ENCODE measurements at regions not wholly inside any gene's neighbourhood (a gene's known extent, or its start where the extent isn't known, plus 50 kb on each side); places are given as distances from the start of the nearest gene placed in this dataset.

GRCh38 chr10:128286141-128286761, 160.0 kb upstream of the MKI67 start:
- no peak for TF ChIP-seq CTCF (IDR thresholded peaks at IDR 0.05; ENCODE audit: insufficient read depth, low read length, poor library complexity, severe bottlenecking)
- Histone ChIP-seq H3K36me3 (ENCODE audit: control insufficient read depth, insufficient read depth, low read length) (no peaks in the 10 kb centered on the region), H3K4me3 (ENCODE audit: low read depth, low read length) (no peak overlapping the region), H3K27me3 (ENCODE audit: control insufficient read depth, insufficient read depth, low read length) (peaks cover 10% of the 10 kb centered on the region)
- DNase-seq (ENCODE audit: low read depth), result no peak

GRCh38 chr10:128286762-128287500, 160.7 kb upstream of the MKI67 start:
- Histone ChIP-seq H3K4me3 (ENCODE audit: low read depth, low read length) (no peak overlapping the region), H3K27me3 (ENCODE audit: control insufficient read depth, insufficient read depth, low read length) (peaks cover 10% of the 10 kb centered on the region), H3K36me3 (ENCODE audit: control insufficient read depth, insufficient read depth, low read length) (no peaks in the 10 kb centered on the region)
- TF ChIP-seq CTCF (IDR thresholded peaks at IDR 0.05; ENCODE audit: insufficient read depth, low read length, poor library complexity, severe bottlenecking), result no peak
- no peak for DNase-seq (ENCODE audit: low read depth)

GRCh38 chr10:128287921-128288320, 161.7 kb upstream of the MKI67 start:
- Histone ChIP-seq H3K27me3 (ENCODE audit: control insufficient read depth, insufficient read depth, low read length) (peaks cover 10% of the 10 kb centered on the region), H3K4me3 (ENCODE audit: low read depth, low read length) (no peak overlapping the region), H3K36me3 (ENCODE audit: control insufficient read depth, insufficient read depth, low read length) (no peaks in the 10 kb centered on the region)
- TF ChIP-seq CTCF (IDR thresholded peaks at IDR 0.05; ENCODE audit: insufficient read depth, low read length, poor library complexity, severe bottlenecking), result no peak
- no peak for DNase-seq (ENCODE audit: low read depth)

- DNase-seq (ENCODE audit: low read depth), result no peak
- TF ChIP-seq CTCF (IDR thresholded peaks at IDR 0.05; ENCODE audit: insufficient read depth, low read length, poor library complexity, severe bottlenecking), result no peak
- peaks cover 10% of the 10 kb centered on the region for H3K27me3 ChIP-seq (ENCODE audit: control insufficient read depth, insufficient read depth, low read length)
- no peak overlapping the region for H3K4me3 ChIP-seq (ENCODE audit: low read depth, low read length)
- no peaks in the 10 kb centered on the region for H3K36me3 ChIP-seq (ENCODE audit: control insufficient read depth, insufficient read depth, low read length)
These were observed 163.4 kb upstream of the MKI67 start for GRCh38 chr10:128289621-128290020.

GRCh38 chr10:128295003-128295402, 168.8 kb upstream of the MKI67 start:
- no peak for TF ChIP-seq CTCF (IDR thresholded peaks at IDR 0.05; ENCODE audit: insufficient read depth, low read length, poor library complexity, severe bottlenecking)
- Histone ChIP-seq H3K27me3 (ENCODE audit: control insufficient read depth, insufficient read depth, low read length) (no peaks in the 10 kb centered on the region), H3K36me3 (ENCODE audit: control insufficient read depth, insufficient read depth, low read length) (no peaks in the 10 kb centered on the region), H3K4me3 (ENCODE audit: low read depth, low read length) (no peak overlapping the region)
- no peak for DNase-seq (ENCODE audit: low read depth)

Data from kidney epithelial cell (primary cell).